Activated T-helper 2 cell treated with anti-CD3 and anti-CD28 coated beads, Interferon-gamma antibody, Interleukin-2, Interleukin-4, amounts not matched to agents 10 μg/mL and 5 μg/mL and 100 μg/mL, durations not matched to agents 14 hours and 24 hours and 36 hours (primary cell): ENCODE measurements at regions not wholly inside any gene's neighbourhood (a gene's known extent, or its start where the extent isn't known, plus 50 kb on each side); places are given as distances from the start of the nearest gene placed in this dataset.
"Not testable (repeated sequence)": the region's sequence is repeated elsewhere in the genome, so short reads cannot be mapped to it uniquely, and the experiment has no call there.

ENCODE experiments used
- DNase-seq: peaks from one replicate; pipeline ENCODE4 v3.0.0; 2021; ENCODE audit warnings: low spot score
- H3K27ac Mint-ChIP-seq: one replicate; pipeline ENCODE4 v1.8.0; 2021; ENCODE audit warnings: mixed read lengths
- H3K27me3 Mint-ChIP-seq: one replicate; pipeline ENCODE4 v1.8.0; 2021; ENCODE audit warnings: low read depth, mixed read lengths
- H3K36me3 Mint-ChIP-seq: one replicate; pipeline ENCODE4 v1.8.0; 2021; ENCODE audit warnings: low read depth, mixed read lengths
- H3K4me1 Mint-ChIP-seq: one replicate; pipeline ENCODE4 v1.8.0; 2021; ENCODE audit warnings: low read depth, mixed read lengths
- H3K4me3 Mint-ChIP-seq: one replicate; pipeline ENCODE4 v1.8.0; 2021; ENCODE audit warnings: low read depth, mild to moderate bottlenecking, moderate library complexity, mixed read lengths
- H3K9me3 Mint-ChIP-seq: one replicate; pipeline ENCODE4 v1.8.0; 2021; ENCODE audit warnings: mixed read lengths
- intact Hi-C: fragments of 100-400 bp; cut with micrococcal nuclease; formaldehyde crosslinking; loops from one replicate; pipeline ENCODE4 v1.15.1; 2023

- DNase-seq, result no peak
- Mint-ChIP-seq H3K4me1 (peaks cover 2% of the 10 kb centered on the region), H3K27ac (no peak overlapping the region), H3K9me3 (no peaks in the 10 kb centered on the region), H3K27me3 (peaks cover 6% of the 10 kb centered on the region), H3K36me3 (no peaks in the 10 kb centered on the region), H3K4me3 (no peak overlapping the region)
- intact Hi-C loops, result no loop called here
Observed at GRCh38 chr22:44638971-44639760, 62.8 kb upstream of the PRR5 start.

GRCh38 chr22:44636502-44637206 lies 65.3 kb upstream of the PRR5 start:
- H3K9me3 Mint-ChIP-seq, H3K4me1 Mint-ChIP-seq, H3K27me3 Mint-ChIP-seq, H3K27ac Mint-ChIP-seq, intact Hi-C loops, H3K36me3 Mint-ChIP-seq, H3K4me3 Mint-ChIP-seq, DNase-seq: not testable (repeated sequence)

DNA sequence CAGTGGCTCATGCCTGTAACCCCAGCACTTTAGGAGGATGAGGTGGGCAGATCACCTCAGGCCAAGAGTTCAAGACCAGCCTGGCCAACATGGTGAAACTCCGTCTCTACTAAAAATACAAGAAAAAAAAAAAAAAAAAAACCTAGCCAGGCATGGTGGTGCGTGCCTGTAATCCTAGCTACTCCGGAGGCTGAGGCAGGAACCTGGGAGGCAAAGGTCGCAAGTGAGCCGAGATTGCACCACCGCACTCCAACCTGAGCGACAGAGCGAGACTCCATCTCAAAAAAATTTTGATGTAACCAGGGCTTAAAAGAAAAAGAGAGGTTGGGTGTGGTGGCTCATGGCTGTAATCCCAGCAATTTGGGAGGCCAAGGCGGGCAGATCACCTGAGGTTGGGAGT lies 66.4 kb upstream of the PRR5 start:
- H3K4me3 Mint-ChIP-seq, H3K9me3 Mint-ChIP-seq, H3K36me3 Mint-ChIP-seq, DNase-seq, H3K27me3 Mint-ChIP-seq, intact Hi-C loops, H3K4me1 Mint-ChIP-seq, H3K27ac Mint-ChIP-seq: not testable (repeated sequence)

GRCh38 chr22:44634426-44635321 lies 67.3 kb upstream of the PRR5 start:
- Mint-ChIP-seq H3K36me3 (no peaks in the 10 kb centered on the region), H3K27me3 (peaks cover 7% of the 10 kb centered on the region), H3K4me1 (peaks cover 3% of the 10 kb centered on the region), H3K9me3 (peaks cover 5% of the 10 kb centered on the region), H3K4me3 (no peak overlapping the region), H3K27ac (no peak overlapping the region)
- intact Hi-C loops, result no loop called here
- DNase-seq, result no peak

DNA sequence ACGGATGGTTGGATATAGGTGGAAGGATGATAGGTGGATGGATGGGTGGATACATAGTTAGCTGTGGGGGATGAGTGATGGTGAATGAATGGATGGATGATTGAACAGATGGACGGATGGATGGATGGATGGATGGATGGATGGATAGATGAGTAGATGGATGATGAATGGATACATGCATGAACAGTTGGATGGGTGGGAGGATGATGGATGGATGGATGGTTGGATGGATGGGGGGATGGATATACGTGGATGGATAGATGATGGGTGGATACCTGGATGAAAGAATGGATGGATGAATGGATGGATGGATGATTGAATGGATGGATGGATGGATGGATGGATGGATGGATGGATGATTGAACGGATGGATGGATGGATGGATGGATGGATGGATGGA lies 68.4 kb upstream of the PRR5 start:
- intact Hi-C loops, result no loop called here

DNA sequence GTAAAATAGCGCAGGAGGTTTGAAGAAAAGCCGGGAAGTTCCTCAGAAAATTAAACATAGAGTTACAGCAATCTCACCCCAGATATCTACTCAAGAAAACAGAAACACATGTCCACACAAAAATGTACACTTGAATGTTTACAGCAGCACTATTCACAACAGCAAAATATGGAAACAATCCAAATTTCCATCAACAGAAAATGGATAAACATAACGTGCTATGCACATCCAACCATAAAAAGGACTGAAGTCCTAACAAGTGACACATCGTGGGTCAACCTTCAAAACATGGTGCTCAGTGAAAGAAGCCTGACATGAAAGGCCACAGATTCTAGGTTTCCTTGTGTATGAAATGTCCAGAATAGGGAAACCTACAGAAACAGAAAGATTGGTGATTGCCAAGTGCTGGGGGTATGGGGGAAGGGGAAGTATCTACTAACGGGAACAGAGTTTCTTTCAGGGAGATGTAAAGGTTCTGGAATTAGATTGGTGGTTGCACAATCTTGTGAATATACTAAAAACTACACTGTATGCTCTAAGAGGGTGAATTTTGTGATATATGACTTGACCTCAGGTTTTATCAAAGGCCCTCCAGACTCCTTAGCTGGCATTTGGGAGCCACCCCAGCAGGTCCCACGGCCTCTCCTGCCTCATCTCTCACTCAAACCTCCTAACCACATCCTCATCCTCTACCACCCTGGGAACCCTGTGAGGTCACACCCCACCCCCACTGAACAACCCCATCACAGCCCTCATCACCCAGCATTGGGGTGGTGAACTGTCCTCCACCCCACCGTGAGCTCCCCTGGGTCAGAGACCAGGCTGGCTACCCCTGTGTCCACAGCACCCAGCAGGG lies 69.2 kb upstream of the PRR5 start:
- no peak overlapping the region for H3K4me3 Mint-ChIP-seq
- H3K36me3 Mint-ChIP-seq, result no peaks in the 10 kb centered on the region
- intact Hi-C loops, result no loop called here
- H3K27me3 Mint-ChIP-seq, result peaks cover 7% of the 10 kb centered on the region
- H3K27ac Mint-ChIP-seq, result no peak overlapping the region
- no peak for DNase-seq
- peaks cover 5% of the 10 kb centered on the region for H3K9me3 Mint-ChIP-seq
- peaks cover 3% of the 10 kb centered on the region for H3K4me1 Mint-ChIP-seq

More for the DNA sequence above, 68.4 kb upstream of the PRR5 start:
- peaks cover 3% of the 10 kb centered on the region for H3K4me1 Mint-ChIP-seq
- no peaks in the 10 kb centered on the region for H3K36me3 Mint-ChIP-seq
- H3K27ac Mint-ChIP-seq, result no peak overlapping the region
- no peak overlapping the region for H3K4me3 Mint-ChIP-seq
- H3K9me3 Mint-ChIP-seq, result peaks cover 5% of the 10 kb centered on the region
- DNase-seq, result no peak
- H3K27me3 Mint-ChIP-seq, result peaks cover 7% of the 10 kb centered on the region

- H3K4me3 Mint-ChIP-seq, result no peak overlapping the region
- H3K4me1 Mint-ChIP-seq, result peaks cover 4% of the 10 kb centered on the region
- H3K9me3 Mint-ChIP-seq, result peaks cover 5% of the 10 kb centered on the region
- no peak overlapping the region for H3K27ac Mint-ChIP-seq
- peaks cover 6% of the 10 kb centered on the region for H3K27me3 Mint-ChIP-seq
- DNase-seq, result no peak
- no peaks in the 10 kb centered on the region for H3K36me3 Mint-ChIP-seq
- intact Hi-C loops, result no loop called here
Observed at GRCh38 chr22:44630826-44631225, 71.2 kb upstream of the PRR5 start.

DNA sequence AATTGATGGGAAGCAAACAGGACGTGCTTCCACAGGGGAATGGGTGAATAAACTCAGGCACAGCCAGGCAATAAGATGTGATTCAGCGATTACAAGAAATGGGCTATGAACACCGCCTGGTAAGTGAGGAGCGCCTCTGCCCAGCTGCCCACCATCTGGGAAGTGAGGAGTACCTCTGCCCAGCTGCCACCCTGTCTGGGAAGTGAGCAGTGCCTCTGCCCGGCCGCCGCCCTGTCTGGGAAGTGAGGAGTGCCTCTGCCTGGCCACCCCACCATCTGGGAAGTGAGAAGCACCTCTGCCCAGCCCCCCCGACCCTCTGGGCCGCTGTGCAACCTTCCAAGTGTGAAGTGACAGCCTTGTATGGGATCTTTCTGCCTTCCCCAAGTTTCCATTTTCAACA lies 73.2 kb upstream of the PRR5 start:
- Mint-ChIP-seq H3K4me3 (no peak overlapping the region), H3K4me1 (peaks cover 2% of the 10 kb centered on the region), H3K27me3 (peaks cover 6% of the 10 kb centered on the region), H3K36me3 (no peaks in the 10 kb centered on the region), H3K9me3 (peaks cover 5% of the 10 kb centered on the region), H3K27ac (no peak overlapping the region)
- intact Hi-C loops, result loop anchor here (5.0 to 10.0 kb wide), 2 partner anchors 544 to 1242 kb away; no protein-coding TSS in a partner anchor
- no peak for DNase-seq

DNA sequence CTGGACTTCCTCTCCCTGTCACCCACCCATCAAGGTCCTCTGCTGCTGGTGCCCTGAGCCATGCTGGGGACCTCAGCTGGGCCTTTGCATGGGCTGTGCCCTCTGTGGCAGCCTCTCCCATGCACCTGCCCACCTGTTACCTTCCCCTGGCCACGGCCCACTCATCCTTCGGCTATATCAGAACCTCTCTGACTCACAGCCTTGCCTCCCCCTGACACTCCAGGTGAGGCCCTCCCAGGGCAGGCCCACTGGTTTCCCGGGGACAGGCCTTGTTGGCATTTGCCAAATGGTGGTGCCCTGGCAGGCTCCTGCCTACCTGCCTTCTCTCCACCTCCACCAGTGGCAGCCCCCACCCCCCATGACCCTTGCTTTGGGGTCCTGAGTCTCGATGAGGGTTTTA lies 73.7 kb upstream of the PRR5 start:
- Mint-ChIP-seq H3K27me3 (peaks cover 6% of the 10 kb centered on the region), H3K36me3 (no peaks in the 10 kb centered on the region), H3K4me3 (no peak overlapping the region), H3K27ac (no peak overlapping the region), H3K9me3 (peaks cover 5% of the 10 kb centered on the region), H3K4me1 (peaks cover 2% of the 10 kb centered on the region)
- intact Hi-C loops, result loop anchor here (5.0 to 10.0 kb wide), 2 partner anchors 543 to 1241 kb away; no protein-coding TSS in a partner anchor
- DNase-seq, result no peak

DNA sequence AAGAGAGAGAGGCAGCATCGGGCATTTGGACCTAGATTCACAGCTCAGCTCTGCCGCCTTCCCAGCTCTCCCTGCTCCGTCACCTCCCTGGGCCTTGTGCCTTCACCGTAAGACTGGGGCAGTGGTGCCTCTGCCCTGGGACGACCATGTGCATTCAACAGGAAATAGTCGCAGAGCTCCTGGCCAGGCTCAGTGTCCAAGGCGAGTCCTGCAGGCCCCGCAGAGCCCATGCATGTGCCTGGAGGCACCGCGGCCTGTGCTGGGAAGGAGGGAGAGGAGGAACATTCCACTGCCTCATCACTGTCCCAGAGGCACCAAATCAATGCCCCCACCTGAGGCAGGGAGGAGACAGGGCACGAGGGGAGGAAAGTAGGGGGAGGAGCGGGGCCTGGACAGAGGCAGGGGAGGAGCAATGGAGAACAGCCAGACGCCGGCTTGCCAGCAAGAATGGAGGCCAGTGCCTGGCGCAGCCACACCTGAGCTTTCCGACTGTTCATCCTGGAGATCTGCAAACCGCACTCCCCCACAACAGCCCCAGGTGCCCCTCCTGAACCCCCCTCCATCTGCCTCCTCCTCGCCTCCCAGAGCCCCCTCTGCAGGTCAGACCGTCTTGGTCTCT lies 74.4 kb upstream of the PRR5 start:
- Mint-ChIP-seq H3K27ac (no peak overlapping the region), H3K9me3 (peaks cover 5% of the 10 kb centered on the region), H3K4me1 (peaks cover 2% of the 10 kb centered on the region), H3K36me3 (no peaks in the 10 kb centered on the region), H3K27me3 (peaks cover 6% of the 10 kb centered on the region), H3K4me3 (no peak overlapping the region)
- intact Hi-C loops, result loop anchor here (5.0 to 10.0 kb wide), 2 partner anchors 543 to 1240 kb away; no protein-coding TSS in a partner anchor
- no peak for DNase-seq

DNA sequence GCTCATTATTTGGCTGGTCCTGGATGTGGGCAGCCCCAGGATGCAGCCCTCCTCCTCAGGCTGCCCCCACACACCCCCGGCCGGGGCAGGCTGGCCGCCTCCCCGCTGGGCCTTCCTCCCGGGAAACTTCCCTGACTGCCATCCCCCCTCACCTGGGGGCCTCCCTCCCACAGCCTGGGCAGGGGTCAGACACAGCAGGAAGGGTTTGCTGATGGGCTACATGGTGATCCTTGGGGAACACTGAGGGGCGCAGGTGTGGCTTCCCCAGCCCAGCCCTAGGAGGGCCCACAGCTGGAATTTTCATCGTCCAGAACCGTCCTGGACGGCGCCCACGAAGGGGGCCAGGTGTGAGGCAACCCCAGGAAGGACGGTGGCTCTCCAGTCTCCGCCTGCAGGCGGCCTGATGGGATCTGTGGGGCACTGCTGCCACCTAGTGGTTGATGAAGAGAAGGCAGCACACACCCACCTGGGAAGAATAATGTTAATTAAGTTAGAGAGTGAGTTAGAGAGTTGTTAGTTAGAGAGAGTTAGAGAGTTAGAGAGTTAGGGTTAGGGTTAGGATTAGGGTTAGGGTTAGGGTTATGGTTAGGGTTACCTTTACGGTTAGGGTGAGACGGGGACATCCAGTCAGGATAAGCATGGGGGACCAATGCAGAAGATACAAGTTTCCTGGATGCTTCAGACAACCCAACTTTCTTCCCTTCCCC lies 75.9 kb upstream of the PRR5 start:
- no peak overlapping the region for H3K27ac Mint-ChIP-seq
- H3K4me1 Mint-ChIP-seq, result peaks cover 2% of the 10 kb centered on the region
- DNase-seq, result peak; percentile 73
- no peaks in the 10 kb centered on the region for H3K36me3 Mint-ChIP-seq
- H3K9me3 Mint-ChIP-seq, result no peaks in the 10 kb centered on the region
- H3K4me3 Mint-ChIP-seq, result no peak overlapping the region
- intact Hi-C loops, result loop anchor here (1.0 to 10.0 kb wide), 3 partner anchors 541 to 1239 kb away; no protein-coding TSS in a partner anchor
- peaks cover 3% of the 10 kb centered on the region for H3K27me3 Mint-ChIP-seq
